ENCODE measurements at regions not wholly inside any gene's neighbourhood (a gene's known extent, or its start where the extent isn't known, plus 50 kb on each side); places are given as distances from the start of the nearest gene placed in this dataset.

DNA sequence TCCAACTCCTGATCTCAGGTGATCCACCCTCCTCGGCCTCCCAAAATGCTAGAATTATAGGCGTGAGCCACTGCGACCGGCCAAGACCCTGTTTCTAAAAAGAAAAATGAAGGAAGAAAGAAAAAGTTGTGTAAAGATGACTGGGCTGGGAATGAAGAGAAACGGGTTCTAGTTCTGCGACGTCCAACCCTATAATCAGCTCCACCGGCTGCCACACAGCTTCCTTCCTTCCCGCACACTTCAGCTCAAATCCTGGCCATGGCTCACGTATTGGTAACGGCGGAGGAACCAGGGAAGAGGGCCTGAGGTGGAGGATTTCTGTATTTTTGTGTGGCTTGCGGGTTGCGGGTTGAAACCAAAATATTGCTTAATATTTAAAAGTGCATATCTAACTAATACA lies 88.1 kb downstream of the MYL12B start:
- no peak for TF ChIP-seq CTCF (IDR thresholded peaks at IDR 0.05; ENCODE audit: control extremely low read depth, extremely low read depth)
- H3K27me3 ChIP-seq (ENCODE audit: control insufficient read depth in 3 of 3, insufficient read depth in 3 of 3, low read length in 2 of 3): no peaks in the 10 kb centered on the region
- no peak overlapping the region for H3K4me3 ChIP-seq
- ATAC-seq (ENCODE audit: insufficient read depth, low FRiP score): no peak
- H3K4me1 ChIP-seq (ENCODE audit: control insufficient read depth in 5 of 5, insufficient read depth in 5 of 5, low read length in 5 of 5): no peaks in the 10 kb centered on the region
- no peak overlapping the region for H3K27ac ChIP-seq (ENCODE audit: low read depth in 1 of 2, low read length in 1 of 2)
- 77 to 89% methylated on average over 14 of the region's 14 CpGs for WGBS, 2 donors
- no peaks in the 10 kb centered on the region for H3K36me3 ChIP-seq (ENCODE audit: control insufficient read depth in 4 of 4, insufficient read depth in 4 of 4, low read length in 4 of 4)
- H3K9me3 ChIP-seq (ENCODE audit: control insufficient read depth in 4 of 4, insufficient read depth in 3 of 4, low read length in 3 of 4): no peaks in the 10 kb centered on the region
- H3K9ac ChIP-seq (ENCODE audit: insufficient read depth in 1 of 2, low read length in 2 of 2): no peak overlapping the region
- no peak for DNase-seq

GRCh38 chr18:3350566-3351527 lies 88.9 kb downstream of the MYL12B start:
- DNase-seq (no peak), ATAC-seq (ENCODE audit: insufficient read depth, low FRiP score) (no peak)
- H3K27ac ChIP-seq (ENCODE audit: low read depth in 1 of 2, low read length in 1 of 2): no peak overlapping the region
- H3K27me3 ChIP-seq (ENCODE audit: control insufficient read depth in 3 of 3, insufficient read depth in 3 of 3, low read length in 2 of 3): no peaks in the 10 kb centered on the region
- H3K9me3 ChIP-seq (ENCODE audit: control insufficient read depth in 4 of 4, insufficient read depth in 3 of 4, low read length in 3 of 4): no peaks in the 10 kb centered on the region
- no peak for TF ChIP-seq CTCF (IDR thresholded peaks at IDR 0.05; ENCODE audit: control extremely low read depth, extremely low read depth)
- no peak overlapping the region for H3K9ac ChIP-seq (ENCODE audit: insufficient read depth in 1 of 2, low read length in 2 of 2)
- 82 to 87% methylated on average over 11 of the region's 11 CpGs for WGBS, 2 donors
- no peak overlapping the region for H3K4me3 ChIP-seq
- no peaks in the 10 kb centered on the region for H3K36me3 ChIP-seq (ENCODE audit: control insufficient read depth in 4 of 4, insufficient read depth in 4 of 4, low read length in 4 of 4)
- no peaks in the 10 kb centered on the region for H3K4me1 ChIP-seq (ENCODE audit: control insufficient read depth in 5 of 5, insufficient read depth in 5 of 5, low read length in 5 of 5)

- Histone ChIP-seq H3K9ac (ENCODE audit: insufficient read depth in 1 of 2, low read length in 2 of 2) (no peak overlapping the region), H3K36me3 (ENCODE audit: control insufficient read depth in 4 of 4, insufficient read depth in 4 of 4, low read length in 4 of 4) (no peaks in the 10 kb centered on the region), H3K9me3 (ENCODE audit: control insufficient read depth in 4 of 4, insufficient read depth in 3 of 4, low read length in 3 of 4) (no peaks in the 10 kb centered on the region), H3K4me3 (no peak overlapping the region), H3K27me3 (ENCODE audit: control insufficient read depth in 3 of 3, insufficient read depth in 3 of 3, low read length in 2 of 3) (no peaks in the 10 kb centered on the region), H3K4me1 (ENCODE audit: control insufficient read depth in 5 of 5, insufficient read depth in 5 of 5, low read length in 5 of 5) (peaks cover 0 to 7% (median 0%) of the 10 kb centered on the region in 5 donors), H3K27ac (ENCODE audit: low read depth in 1 of 2, low read length in 1 of 2) (no peak overlapping the region)
- 70 to 94% methylated on average over 4 of the region's 4 CpGs for WGBS, 2 donors
- no peak for TF ChIP-seq CTCF (IDR thresholded peaks at IDR 0.05; ENCODE audit: control extremely low read depth, extremely low read depth)
- ATAC-seq (ENCODE audit: insufficient read depth, low FRiP score) (no peak), DNase-seq (no peak)
These were observed 92.6 kb downstream of the MYL12B start for GRCh38 chr18:3354506-3354905.

Data from lung (tissue), 11 donors.